ENCODE measurements at regions not wholly inside any gene's neighbourhood (a gene's known extent, or its start where the extent isn't known, plus 50 kb on each side); places are given as distances from the start of the nearest gene placed in this dataset.

GRCh38 chr1:30038134-30039025, 685.0 kb downstream of the MATN1 start:
- Mint-ChIP-seq H3K36me3 (ENCODE audit: low read depth) (no peaks in the 10 kb centered on the region), H3K9me3 (peaks cover 2% of the 10 kb centered on the region), H3K27ac (no peak overlapping the region), H3K4me1 (no peaks in the 10 kb centered on the region), H3K27me3 (ENCODE audit: low read depth) (peaks cover 9% of the 10 kb centered on the region), H3K4me3 (no peak overlapping the region)
- no peak for TF ChIP-seq CTCF (IDR thresholded peaks at IDR 0.05; ENCODE audit: unreplicated experiment in 3 of 3)

- no peaks in the 10 kb centered on the region for H3K36me3 Mint-ChIP-seq (ENCODE audit: low read depth)
Observed at GRCh38 chr1:30037251-30038118, 685.9 kb downstream of the MATN1 start.

GRCh38 chr1:30036666-30037065, 686.7 kb downstream of the MATN1 start:
- TF ChIP-seq CTCF (IDR thresholded peaks at IDR 0.05; ENCODE audit: unreplicated experiment in 3 of 3) = no peak

More at GRCh38 chr1:30037251-30038118, 685.9 kb downstream of the MATN1 start:
- no peak overlapping the region for H3K27ac Mint-ChIP-seq
- H3K4me1 Mint-ChIP-seq = no peaks in the 10 kb centered on the region
- H3K9me3 Mint-ChIP-seq = peaks cover 6% of the 10 kb centered on the region
- TF ChIP-seq CTCF (IDR thresholded peaks at IDR 0.05; ENCODE audit: unreplicated experiment in 3 of 3) = no peak
- H3K27me3 Mint-ChIP-seq (ENCODE audit: low read depth) = peaks cover 9% of the 10 kb centered on the region
- H3K4me3 Mint-ChIP-seq = no peak overlapping the region

GRCh38 chr1:30036229-30036547, 687.2 kb downstream of the MATN1 start:
- Mint-ChIP-seq H3K27me3 (ENCODE audit: low read depth) (peaks cover 9% of the 10 kb centered on the region), H3K4me3 (no peak overlapping the region), H3K36me3 (ENCODE audit: low read depth) (no peaks in the 10 kb centered on the region), H3K4me1 (no peaks in the 10 kb centered on the region), H3K27ac (no peak overlapping the region), H3K9me3 (peaks cover 4% of the 10 kb centered on the region)
- TF ChIP-seq CTCF (IDR thresholded peaks at IDR 0.05; ENCODE audit: unreplicated experiment in 3 of 3) = no peak

More at GRCh38 chr1:30036666-30037065, 686.7 kb downstream of the MATN1 start:
- no peak overlapping the region for H3K4me3 Mint-ChIP-seq
- peaks cover 9% of the 10 kb centered on the region for H3K27me3 Mint-ChIP-seq (ENCODE audit: low read depth)
- H3K27ac Mint-ChIP-seq = no peak overlapping the region
- peaks cover 6% of the 10 kb centered on the region for H3K9me3 Mint-ChIP-seq
- H3K4me1 Mint-ChIP-seq = no peaks in the 10 kb centered on the region
- H3K36me3 Mint-ChIP-seq (ENCODE audit: low read depth) = no peaks in the 10 kb centered on the region

GRCh38 chr1:30035522-30036228, 687.7 kb downstream of the MATN1 start:
- Mint-ChIP-seq H3K4me3 (no peak overlapping the region), H3K9me3 (peaks cover 4% of the 10 kb centered on the region), H3K27ac (no peak overlapping the region), H3K27me3 (ENCODE audit: low read depth) (peaks cover 9% of the 10 kb centered on the region), H3K36me3 (ENCODE audit: low read depth) (no peaks in the 10 kb centered on the region), H3K4me1 (no peaks in the 10 kb centered on the region)
- TF ChIP-seq CTCF (IDR thresholded peaks at IDR 0.05; ENCODE audit: unreplicated experiment in 3 of 3) = no peak
